Breast epithelium (tissue), 3 donors: ENCODE measurements at regions not wholly inside any gene's neighbourhood (a gene's known extent, or its start where the extent isn't known, plus 50 kb on each side); places are given as distances from the start of the nearest gene placed in this dataset.

Source experiments
- POLR2A ChIP-seq: fragments of 450-650 bp; IDR thresholded peaks from one replicate; pipeline ENCODE4 v1.6.1; 2016; ENCODE audit warnings: antibody characterized with exemption, mild to moderate bottlenecking, moderate library complexity
- TF ChIP-seq, protein P1 (sequence below), 3 donors: fragments of 450-650 bp; IDR thresholded peaks; one replicate each; pipeline ENCODE4 v1.5.1; 2016 to 2017; ENCODE audit warnings: antibody characterized with exemption in 3 of 3, mild to moderate bottlenecking in 3 of 3, moderate library complexity in 3 of 3

- TF ChIP-seq, protein P1, sequence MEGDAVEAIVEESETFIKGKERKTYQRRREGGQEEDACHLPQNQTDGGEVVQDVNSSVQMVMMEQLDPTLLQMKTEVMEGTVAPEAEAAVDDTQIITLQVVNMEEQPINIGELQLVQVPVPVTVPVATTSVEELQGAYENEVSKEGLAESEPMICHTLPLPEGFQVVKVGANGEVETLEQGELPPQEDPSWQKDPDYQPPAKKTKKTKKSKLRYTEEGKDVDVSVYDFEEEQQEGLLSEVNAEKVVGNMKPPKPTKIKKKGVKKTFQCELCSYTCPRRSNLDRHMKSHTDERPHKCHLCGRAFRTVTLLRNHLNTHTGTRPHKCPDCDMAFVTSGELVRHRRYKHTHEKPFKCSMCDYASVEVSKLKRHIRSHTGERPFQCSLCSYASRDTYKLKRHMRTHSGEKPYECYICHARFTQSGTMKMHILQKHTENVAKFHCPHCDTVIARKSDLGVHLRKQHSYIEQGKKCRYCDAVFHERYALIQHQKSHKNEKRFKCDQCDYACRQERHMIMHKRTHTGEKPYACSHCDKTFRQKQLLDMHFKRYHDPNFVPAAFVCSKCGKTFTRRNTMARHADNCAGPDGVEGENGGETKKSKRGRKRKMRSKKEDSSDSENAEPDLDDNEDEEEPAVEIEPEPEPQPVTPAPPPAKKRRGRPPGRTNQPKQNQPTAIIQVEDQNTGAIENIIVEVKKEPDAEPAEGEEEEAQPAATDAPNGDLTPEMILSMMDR (IDR thresholded peaks at IDR 0.05), result no peak
- TF ChIP-seq POLR2A, result no peak
These were observed 177.8 kb upstream of the SFRP2 start for GRCh38 chr4:153966641-153967040.
